GM23248 (cell line): ENCODE measurements at regions not wholly inside any gene's neighbourhood (a gene's known extent, or its start where the extent isn't known, plus 50 kb on each side); places are given as distances from the start of the nearest gene placed in this dataset.

ENCODE experiments used
- DNase-seq: peaks from one replicate; pipeline ENCODE4 v3.0.0-alpha.2; 2015
- H2AFZ ChIP-seq: fragments of 200-600 bp; sonication (generic); 2 replicates; pipeline ENCODE4 v1.6.1; 2016; ENCODE audit warnings: antibody characterized with exemption
- H3F3A ChIP-seq: fragments of 200-600 bp; sonication (generic); 2 replicates; pipeline ENCODE4 v1.6.1; 2016; ENCODE audit warnings: mild to moderate bottlenecking, antibody characterized with exemption, mixed run types; ENCODE audit not compliant: insufficient read depth
- H3K27ac ChIP-seq: fragments of 200-600 bp; sonication (generic); 2 replicates; pipeline ENCODE4 v1.5.1; 2016; ENCODE audit warnings: mild to moderate bottlenecking
- H3K27me3 ChIP-seq: fragments of 200-600 bp; sonication (generic); replicated peaks from 2 replicates; pipeline ENCODE4 v1.6.1; 2016; ENCODE audit warnings: mild to moderate bottlenecking; ENCODE audit not compliant: insufficient read depth
- H3K36me3 ChIP-seq: fragments of 200-600 bp; sonication (generic); 2 replicates; pipeline ENCODE4 v1.6.1; 2016; ENCODE audit warnings: low read depth, mild to moderate bottlenecking
- H3K4me1 ChIP-seq: fragments of 200-600 bp; sonication (generic); 2 replicates; pipeline ENCODE4 v1.6.1; 2016; ENCODE audit warnings: mild to moderate bottlenecking; ENCODE audit not compliant: insufficient read depth
- H3K4me2 ChIP-seq: fragments of 200-600 bp; sonication (generic); one replicate; pipeline ENCODE4 v1.6.1; 2016; ENCODE audit warnings: mild to moderate bottlenecking; ENCODE audit not compliant: unreplicated experiment
- H3K4me3 ChIP-seq: fragments of 200-600 bp; sonication (generic); 2 replicates; pipeline ENCODE4 v1.5.1; 2016; ENCODE audit warnings: mild to moderate bottlenecking
- H3K79me2 ChIP-seq: fragments of 200-600 bp; sonication (generic); 2 replicates; pipeline ENCODE4 v1.6.1; 2016; ENCODE audit warnings: mild to moderate bottlenecking; ENCODE audit not compliant: insufficient read depth
- H3K9ac ChIP-seq: fragments of 200-600 bp; sonication (generic); 2 replicates; pipeline ENCODE4 v1.6.1; 2016; ENCODE audit warnings: mild to moderate bottlenecking
- H3K9me2 ChIP-seq: fragments of 200-600 bp; sonication (generic); 2 replicates; pipeline ENCODE4 v1.6.1; 2016; ENCODE audit warnings: mixed run types, mild to moderate bottlenecking, moderate library complexity; ENCODE audit not compliant: insufficient read depth
- H3K9me3 ChIP-seq: fragments of 200-600 bp; sonication (generic); one replicate; pipeline ENCODE4 v1.6.1; 2017; ENCODE audit warnings: low read depth
- H4K20me1 ChIP-seq: fragments of 200-600 bp; sonication (generic); 2 replicates; pipeline ENCODE4 v1.6.0; 2016; ENCODE audit not compliant: insufficient read depth
- EZH2 ChIP-seq: fragments of 200-600 bp; sonication (generic); IDR thresholded peaks from 2 replicates; pipeline ENCODE4 v1.6.1; 2018; ENCODE audit warnings: antibody characterized with exemption, mild to moderate bottlenecking; ENCODE audit not compliant: insufficient read depth, poor library complexity, severe bottlenecking
- EZH2phosphoT487 ChIP-seq: fragments of 200-600 bp; sonication (generic); IDR thresholded peaks from 2 replicates; pipeline ENCODE4 v1.6.1; 2018; ENCODE audit warnings: antibody characterized with exemption, moderate library complexity, mild to moderate bottlenecking, low read depth; ENCODE audit not compliant: insufficient read depth
- WGBS, 2 experiments: methylation state at CpG; one replicate each; pipeline ENCODE4 v1.1.6; 2015 to 2017; ENCODE audit warnings: low lambda C conversion rate in 2 of 2, low coverage in 1 of 2; ENCODE audit errors: missing lambda C conversion rate in 2 of 2; 5-methylcytosine and 5-hydroxymethylcytosine counted together
- in situ Hi-C: fragments of 300-500 bp; cut with MboI; formaldehyde crosslinking; loops from 2 replicates; pipeline ENCODE4 v1.15.0; 2020

DNA sequence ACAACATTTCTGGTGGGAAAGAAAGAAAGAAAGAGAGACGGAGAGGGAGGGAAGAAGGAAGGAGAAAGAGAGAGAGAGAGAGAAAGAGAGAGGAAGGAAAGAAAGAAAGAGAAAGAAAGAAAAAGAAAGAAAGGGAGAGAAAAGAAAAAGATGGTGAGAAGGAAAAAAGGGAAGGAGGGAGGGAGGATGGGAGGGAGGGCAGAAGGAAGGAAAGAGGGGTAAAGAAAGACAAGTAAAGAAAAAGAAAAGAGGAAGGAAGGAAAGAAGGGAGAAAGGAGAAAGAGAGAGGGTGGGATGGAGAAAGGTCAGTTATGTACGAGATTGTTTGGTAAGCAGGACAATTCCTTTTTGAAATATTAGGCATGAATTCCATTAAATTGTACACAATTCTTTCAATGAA lies 145.3 kb downstream of the SPRY2 start:
- no peak for DNase-seq
- Histone ChIP-seq H2AFZ (no peak overlapping the region), H3K27ac (no peak overlapping the region), H3K4me1 (peaks cover 16% of the 10 kb centered on the region), H3K9ac (no peak overlapping the region), H3K79me2 (no peaks in the 10 kb centered on the region), H3K9me2 (no peaks in the 10 kb centered on the region), H4K20me1 (no peaks in the 10 kb centered on the region), H3K36me3 (no peaks in the 10 kb centered on the region), H3K4me3 (no peak overlapping the region), H3F3A (no peaks in the 10 kb centered on the region), H3K27me3 (no peaks in the 10 kb centered on the region), H3K9me3 (no peaks in the 10 kb centered on the region), H3K4me2 (no peak overlapping the region)
- WGBS, 2 experiments = 81 to 90% methylated on average over 2 of the region's 2 CpGs
- in situ Hi-C loops = no loop called here
- no peak for TF ChIP-seq EZH2phosphoT487
- TF ChIP-seq EZH2 = no peak

DNA sequence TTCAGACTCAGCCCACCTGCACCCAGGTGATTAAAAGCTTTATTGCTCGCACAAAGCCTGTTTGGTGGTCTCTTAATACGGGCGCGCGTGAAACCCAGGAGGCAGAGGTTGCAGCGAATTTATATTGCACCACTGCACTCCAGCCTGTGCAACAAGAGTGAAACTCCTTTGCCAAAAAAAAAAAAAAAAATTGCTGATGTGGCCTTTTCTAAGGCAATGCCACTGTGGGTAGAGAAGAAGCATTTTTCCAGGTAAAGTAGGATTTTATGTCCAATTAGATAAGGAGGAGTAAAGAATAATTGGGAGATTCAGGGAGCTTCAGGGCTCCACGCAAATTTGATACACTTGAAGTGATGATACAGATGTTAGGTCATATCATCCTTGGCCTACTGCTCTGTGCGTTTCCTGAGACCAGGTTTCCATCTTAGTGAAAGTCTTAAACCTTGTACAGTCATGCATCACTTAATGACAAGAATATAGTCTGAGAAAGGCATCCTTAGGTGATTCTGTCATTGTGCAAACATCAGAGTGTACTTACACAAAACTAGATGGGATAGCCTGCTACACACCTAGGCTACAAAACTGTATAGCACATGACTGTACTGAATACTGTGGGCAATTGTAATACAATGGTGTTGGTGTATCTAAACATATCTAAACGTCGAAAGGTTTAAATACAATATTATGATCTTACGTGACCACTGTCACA lies 150.9 kb downstream of the SPRY2 start:
- Histone ChIP-seq H3K36me3 (no peaks in the 10 kb centered on the region), H3K4me3 (no peak overlapping the region), H3K79me2 (no peaks in the 10 kb centered on the region), H3K4me2 (no peak overlapping the region), H3K9me2 (no peaks in the 10 kb centered on the region), H3F3A (no peaks in the 10 kb centered on the region), H3K4me1 (no peaks in the 10 kb centered on the region), H4K20me1 (no peaks in the 10 kb centered on the region), H3K9me3 (no peaks in the 10 kb centered on the region), H3K9ac (no peak overlapping the region), H3K27me3 (no peaks in the 10 kb centered on the region), H3K27ac (no peak overlapping the region), H2AFZ (no peak overlapping the region)
- no peak for DNase-seq
- WGBS, 2 experiments = 90% methylated on average over 11 of the region's 11 CpGs
- in situ Hi-C loops = no loop called here
- TF ChIP-seq EZH2 (no peak), EZH2phosphoT487 (no peak)

DNA sequence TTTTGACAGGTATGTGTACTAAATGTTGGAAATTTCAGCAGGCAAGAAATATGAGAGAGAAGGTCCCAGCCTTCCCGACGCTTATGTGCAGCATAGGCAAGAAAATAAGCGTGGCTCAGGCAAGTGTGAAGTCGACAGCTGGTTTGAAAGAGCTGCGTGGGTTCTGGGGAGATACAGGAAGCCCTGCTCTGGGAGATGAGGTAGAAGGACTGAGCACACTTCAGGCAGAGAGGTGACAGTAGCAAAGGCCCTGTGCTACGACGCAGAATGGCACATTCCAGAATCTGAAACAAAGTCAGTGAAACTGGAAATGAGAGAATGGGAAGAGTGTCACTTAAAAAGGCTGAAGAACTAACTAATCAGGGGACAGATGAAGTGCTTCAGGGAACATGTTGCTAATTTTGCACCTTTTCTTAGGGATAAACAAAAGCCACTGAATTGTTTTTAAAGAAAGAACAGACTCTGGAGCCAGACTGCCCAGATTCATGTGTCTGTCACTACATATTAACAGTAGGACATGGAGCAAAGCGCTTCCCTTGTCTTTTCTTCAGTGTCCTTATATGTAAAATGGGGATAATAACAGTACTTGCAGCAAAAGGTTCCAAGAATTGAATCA lies 160.1 kb downstream of the SPRY2 start:
- Histone ChIP-seq H3K27me3 (no peaks in the 10 kb centered on the region), H3K4me1 (no peaks in the 10 kb centered on the region), H2AFZ (no peak overlapping the region), H3K4me2 (no peak overlapping the region), H3F3A (no peaks in the 10 kb centered on the region), H3K9ac (no peak overlapping the region), H3K9me3 (no peaks in the 10 kb centered on the region), H3K36me3 (no peaks in the 10 kb centered on the region), H3K9me2 (no peaks in the 10 kb centered on the region), H4K20me1 (no peaks in the 10 kb centered on the region), H3K4me3 (no peak overlapping the region), H3K79me2 (no peaks in the 10 kb centered on the region), H3K27ac (no peak overlapping the region)
- in situ Hi-C loops = no loop called here
- 79 to 81% methylated on average over 8 of the region's 8 CpGs for WGBS, 2 experiments
- no peak for DNase-seq
- no peak for TF ChIP-seq EZH2
- no peak for TF ChIP-seq EZH2phosphoT487

DNA sequence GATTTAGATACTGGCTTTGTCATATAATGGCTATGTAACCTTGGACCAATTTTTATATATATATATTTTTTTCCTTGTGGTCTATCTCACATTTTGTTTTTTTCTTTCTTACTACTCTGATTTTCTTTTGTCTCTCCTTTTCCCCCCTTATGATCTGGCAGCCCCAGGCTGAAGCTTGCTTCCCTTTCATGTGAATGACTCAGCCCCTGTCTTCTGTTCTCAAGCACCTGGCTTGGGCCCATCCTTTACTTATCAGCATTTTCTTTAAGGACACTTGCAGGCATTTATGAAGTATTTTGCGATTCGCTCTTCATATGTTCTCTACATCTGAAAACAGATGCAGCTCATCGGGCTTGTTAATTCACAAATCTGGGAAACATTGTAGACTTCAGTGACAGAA lies 163.6 kb downstream of the SPRY2 start:
- in situ Hi-C loops = no loop called here
- Histone ChIP-seq H3F3A (no peaks in the 10 kb centered on the region), H3K9me3 (no peaks in the 10 kb centered on the region), H4K20me1 (no peaks in the 10 kb centered on the region), H3K4me3 (no peak overlapping the region), H3K27me3 (no peaks in the 10 kb centered on the region), H3K27ac (no peak overlapping the region), H3K9me2 (no peaks in the 10 kb centered on the region), H3K4me1 (no peaks in the 10 kb centered on the region), H3K36me3 (no peaks in the 10 kb centered on the region), H3K9ac (no peak overlapping the region), H2AFZ (no peak overlapping the region), H3K4me2 (no peak overlapping the region), H3K79me2 (no peaks in the 10 kb centered on the region)
- DNase-seq = no peak
- TF ChIP-seq EZH2phosphoT487 (no peak), EZH2 (no peak)
- WGBS, 2 experiments = 91 to 92% methylated on average over 3 of the region's 3 CpGs
